Colonic mucosa (tissue), 4 donors: ENCODE measurements at regions not wholly inside any gene's neighbourhood (a gene's known extent, or its start where the extent isn't known, plus 50 kb on each side); places are given as distances from the start of the nearest gene placed in this dataset.

ENCODE experiments used
- DNase-seq: peaks from one replicate; pipeline ENCODE4 v3.0.0-alpha.2; 2020
- H3K27ac ChIP-seq: fragments of 200-600 bp; one replicate; pipeline ENCODE4 v1.8.0; 2021
- H3K27me3 ChIP-seq: fragments of 200-600 bp; one replicate; pipeline ENCODE4 v1.8.0; 2021
- H3K36me3 ChIP-seq: fragments of 200-600 bp; one replicate; pipeline ENCODE4 v1.8.0; 2021
- H3K4me1 ChIP-seq: fragments of 200-600 bp; one replicate; pipeline ENCODE4 v1.8.0; 2021; ENCODE audit warnings: mild to moderate bottlenecking
- H3K4me3 ChIP-seq: fragments of 200-600 bp; one replicate; pipeline ENCODE4 v1.8.0; 2021
- H3K9ac ChIP-seq, 2 donors: one replicate each; pipeline ENCODE4 v1.7.0; 2013; ENCODE audit warnings: control low read depth in 2 of 2, low read depth in 2 of 2, low read length in 2 of 2
- H3K9me3 ChIP-seq: fragments of 200-600 bp; one replicate; pipeline ENCODE4 v1.8.0; 2021
- intact Hi-C: fragments of 100-400 bp; cut with DNase I; formaldehyde crosslinking; loops from one replicate; pipeline ENCODE4 v1.14.1; 2022
- TF ChIP-seq, protein P1 (sequence below): fragments of 200-600 bp; IDR thresholded peaks from one replicate; pipeline ENCODE4 v1.8.0; 2022; ENCODE audit warnings: antibody characterized with exemption, mild to moderate bottlenecking
- donor health status: healthy.
- donor health status: DM: no; HTN: no; CAD: no.
- donor health status: DM: no; HTN: no; CAD: no.

DNA sequence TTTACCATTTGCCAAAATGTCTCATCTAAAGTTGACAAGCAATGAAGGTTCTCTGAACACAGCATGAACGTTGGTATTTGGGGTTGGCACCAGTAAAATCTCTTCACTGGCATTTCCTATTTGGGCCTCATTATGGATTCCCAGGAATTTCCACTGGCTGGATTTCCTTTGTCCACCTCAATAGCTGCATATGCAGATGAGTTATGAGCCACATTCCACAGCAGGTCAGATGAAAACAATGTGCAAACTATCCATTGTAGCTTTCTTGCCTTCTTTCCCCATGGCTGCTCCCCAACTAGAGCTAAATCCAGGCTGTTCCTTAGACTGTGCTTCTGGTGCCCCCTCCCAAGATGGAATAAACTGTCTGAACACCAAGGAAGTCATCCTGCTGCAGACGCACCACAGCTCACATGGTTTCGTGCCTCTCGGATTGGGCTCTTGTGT is 168.1 kb upstream of the FGGY start:
- Histone ChIP-seq H3K9ac (no peak overlapping the region), H3K4me3 (no peak overlapping the region), H3K27ac (no peak overlapping the region), H3K4me1 (no peaks in the 10 kb centered on the region), H3K36me3 (no peaks in the 10 kb centered on the region), H3K27me3 (no peaks in the 10 kb centered on the region), H3K9me3 (no peaks in the 10 kb centered on the region)
- TF ChIP-seq, protein P1, sequence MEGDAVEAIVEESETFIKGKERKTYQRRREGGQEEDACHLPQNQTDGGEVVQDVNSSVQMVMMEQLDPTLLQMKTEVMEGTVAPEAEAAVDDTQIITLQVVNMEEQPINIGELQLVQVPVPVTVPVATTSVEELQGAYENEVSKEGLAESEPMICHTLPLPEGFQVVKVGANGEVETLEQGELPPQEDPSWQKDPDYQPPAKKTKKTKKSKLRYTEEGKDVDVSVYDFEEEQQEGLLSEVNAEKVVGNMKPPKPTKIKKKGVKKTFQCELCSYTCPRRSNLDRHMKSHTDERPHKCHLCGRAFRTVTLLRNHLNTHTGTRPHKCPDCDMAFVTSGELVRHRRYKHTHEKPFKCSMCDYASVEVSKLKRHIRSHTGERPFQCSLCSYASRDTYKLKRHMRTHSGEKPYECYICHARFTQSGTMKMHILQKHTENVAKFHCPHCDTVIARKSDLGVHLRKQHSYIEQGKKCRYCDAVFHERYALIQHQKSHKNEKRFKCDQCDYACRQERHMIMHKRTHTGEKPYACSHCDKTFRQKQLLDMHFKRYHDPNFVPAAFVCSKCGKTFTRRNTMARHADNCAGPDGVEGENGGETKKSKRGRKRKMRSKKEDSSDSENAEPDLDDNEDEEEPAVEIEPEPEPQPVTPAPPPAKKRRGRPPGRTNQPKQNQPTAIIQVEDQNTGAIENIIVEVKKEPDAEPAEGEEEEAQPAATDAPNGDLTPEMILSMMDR: no peak
- no peak for DNase-seq
- intact Hi-C loops: no loop called here

GRCh38 chr1:59132295-59132694 is 164.6 kb upstream of the FGGY start:
- Histone ChIP-seq H3K9ac (no peak overlapping the region), H3K9me3 (no peaks in the 10 kb centered on the region), H3K4me3 (no peak overlapping the region), H3K36me3 (no peaks in the 10 kb centered on the region), H3K27ac (no peak overlapping the region), H3K27me3 (no peaks in the 10 kb centered on the region), H3K4me1 (no peaks in the 10 kb centered on the region)
- DNase-seq: no peak
- intact Hi-C loops: no loop called here
- TF ChIP-seq, protein P1: no peak

GRCh38 chr1:59133997-59134396 is 162.9 kb upstream of the FGGY start:
- TF ChIP-seq, protein P1: no peak
- Histone ChIP-seq H3K36me3 (no peaks in the 10 kb centered on the region), H3K9me3 (no peaks in the 10 kb centered on the region), H3K27me3 (no peaks in the 10 kb centered on the region), H3K4me3 (no peak overlapping the region), H3K9ac (no peak overlapping the region), H3K4me1 (no peaks in the 10 kb centered on the region), H3K27ac (no peak overlapping the region)
- DNase-seq: no peak
- intact Hi-C loops: no loop called here

DNA sequence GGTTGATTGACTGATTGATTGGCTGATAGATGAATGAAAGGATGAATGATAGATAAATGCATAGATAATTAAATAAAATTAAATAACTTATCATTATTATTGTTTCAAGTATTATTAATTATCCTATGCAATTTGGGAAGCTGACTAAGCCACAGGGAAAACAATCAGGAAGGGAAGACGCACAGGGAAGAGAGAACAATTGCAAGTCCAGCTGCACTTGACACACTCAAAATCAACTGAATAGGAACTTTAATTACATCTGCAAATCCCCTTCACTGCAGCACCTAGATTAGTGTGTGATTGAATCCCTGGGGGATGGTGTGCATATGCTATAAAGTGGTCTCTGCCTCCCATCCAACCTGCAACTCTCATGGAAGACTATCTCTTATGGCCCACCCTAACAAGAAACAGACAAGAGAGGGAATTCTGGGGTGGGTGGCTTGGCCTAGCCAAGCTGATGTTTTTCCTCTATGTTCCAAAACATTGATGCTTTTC is 161.1 kb upstream of the FGGY start:
- TF ChIP-seq, protein P1: no peak
- Histone ChIP-seq H3K4me3 (no peak overlapping the region), H3K36me3 (no peaks in the 10 kb centered on the region), H3K4me1 (no peaks in the 10 kb centered on the region), H3K27ac (no peak overlapping the region), H3K9ac (no peak overlapping the region), H3K9me3 (no peaks in the 10 kb centered on the region), H3K27me3 (no peaks in the 10 kb centered on the region)
- DNase-seq: no peak
- intact Hi-C loops: no loop called here

DNA sequence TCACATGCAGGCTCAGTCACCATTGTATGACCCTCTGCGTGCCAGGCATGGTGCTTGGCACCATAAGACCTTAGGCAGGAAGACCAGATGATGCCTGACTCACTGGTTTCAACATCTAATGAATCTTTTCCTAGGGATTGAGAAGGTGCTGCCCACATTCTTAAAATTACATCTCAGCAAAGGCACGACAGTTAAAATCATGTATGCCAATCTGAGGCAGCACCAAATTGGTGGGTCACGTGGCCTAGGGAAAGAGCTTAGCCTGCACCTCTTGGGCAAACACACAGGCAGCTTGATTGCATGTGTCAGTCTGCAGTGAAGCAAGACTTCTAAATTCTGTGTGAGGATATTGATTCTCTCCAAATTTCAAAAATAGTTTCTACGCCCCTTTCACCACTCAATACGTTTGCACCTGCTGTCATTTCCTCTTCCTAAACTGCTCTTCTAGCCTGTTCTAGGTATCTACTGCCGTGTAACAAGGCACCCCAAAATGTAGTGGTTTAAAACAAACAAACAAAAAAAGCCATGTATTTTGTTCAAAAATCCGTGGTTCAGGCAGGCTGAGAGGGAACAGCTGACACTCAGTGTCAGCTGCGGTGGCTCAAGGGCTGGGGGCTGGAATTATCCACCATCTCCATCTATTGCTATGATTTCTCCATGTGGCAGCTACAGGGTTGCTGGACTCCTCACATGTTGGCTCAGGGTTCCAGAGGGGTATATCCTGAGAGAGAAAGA is 160.2 kb upstream of the FGGY start:
- intact Hi-C loops: no loop called here
- H3K9ac ChIP-seq: no peak overlapping the region

More for the DNA sequence above, 160.2 kb upstream of the FGGY start:
- no peaks in the 10 kb centered on the region for H3K9me3 ChIP-seq
- no peaks in the 10 kb centered on the region for H3K4me1 ChIP-seq
- no peaks in the 10 kb centered on the region for H3K27me3 ChIP-seq
- no peak for DNase-seq
- TF ChIP-seq, protein P1: no peak
- H3K4me3 ChIP-seq: no peak overlapping the region
- no peak overlapping the region for H3K27ac ChIP-seq
- H3K36me3 ChIP-seq: no peaks in the 10 kb centered on the region
